ENCODE measurements at regions not wholly inside any gene's neighbourhood (a gene's known extent, or its start where the extent isn't known, plus 50 kb on each side); places are given as distances from the start of the nearest gene placed in this dataset.

DNA sequence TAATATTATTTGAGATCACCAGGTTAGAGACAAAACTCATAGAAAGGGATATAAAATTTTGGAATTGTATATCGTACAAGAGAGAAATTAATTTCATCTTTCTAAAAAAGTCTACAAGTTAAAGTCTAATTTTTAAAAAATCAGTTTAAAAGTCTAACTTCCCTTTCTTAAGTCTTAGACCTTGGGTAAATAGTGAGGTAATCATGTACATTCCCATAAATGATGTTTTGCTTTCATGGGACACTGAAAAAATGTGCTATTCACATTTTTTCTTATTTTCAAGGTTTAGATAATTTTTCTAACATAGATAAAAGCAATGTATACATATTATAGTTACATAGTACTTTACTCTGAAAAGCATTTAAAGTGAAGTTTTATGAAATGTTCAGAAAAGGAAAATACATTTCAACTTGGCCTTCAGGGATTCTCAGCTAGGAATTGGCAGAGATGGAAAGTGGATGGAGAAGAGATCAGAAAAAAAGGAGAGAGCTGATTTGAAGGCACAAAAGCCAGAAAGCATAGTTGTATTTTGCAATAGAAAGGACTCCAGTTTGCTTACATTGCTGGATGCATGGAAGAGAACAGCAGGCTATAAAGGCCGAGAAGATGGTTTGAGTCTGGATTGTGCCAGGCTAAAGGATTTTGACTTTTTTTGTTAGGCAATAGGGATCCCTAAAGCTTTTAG lies 194.0 kb downstream of the CASP12 start:
- TF ChIP-seq, protein P1, sequence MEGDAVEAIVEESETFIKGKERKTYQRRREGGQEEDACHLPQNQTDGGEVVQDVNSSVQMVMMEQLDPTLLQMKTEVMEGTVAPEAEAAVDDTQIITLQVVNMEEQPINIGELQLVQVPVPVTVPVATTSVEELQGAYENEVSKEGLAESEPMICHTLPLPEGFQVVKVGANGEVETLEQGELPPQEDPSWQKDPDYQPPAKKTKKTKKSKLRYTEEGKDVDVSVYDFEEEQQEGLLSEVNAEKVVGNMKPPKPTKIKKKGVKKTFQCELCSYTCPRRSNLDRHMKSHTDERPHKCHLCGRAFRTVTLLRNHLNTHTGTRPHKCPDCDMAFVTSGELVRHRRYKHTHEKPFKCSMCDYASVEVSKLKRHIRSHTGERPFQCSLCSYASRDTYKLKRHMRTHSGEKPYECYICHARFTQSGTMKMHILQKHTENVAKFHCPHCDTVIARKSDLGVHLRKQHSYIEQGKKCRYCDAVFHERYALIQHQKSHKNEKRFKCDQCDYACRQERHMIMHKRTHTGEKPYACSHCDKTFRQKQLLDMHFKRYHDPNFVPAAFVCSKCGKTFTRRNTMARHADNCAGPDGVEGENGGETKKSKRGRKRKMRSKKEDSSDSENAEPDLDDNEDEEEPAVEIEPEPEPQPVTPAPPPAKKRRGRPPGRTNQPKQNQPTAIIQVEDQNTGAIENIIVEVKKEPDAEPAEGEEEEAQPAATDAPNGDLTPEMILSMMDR (IDR thresholded peaks at IDR 0.05): no peak
- TF ChIP-seq POLR2AphosphoS5 (IDR thresholded peaks at IDR 0.05): no peak
